ENCODE measurements at regions not wholly inside any gene's neighbourhood (a gene's known extent, or its start where the extent isn't known, plus 50 kb on each side); places are given as distances from the start of the nearest gene placed in this dataset.

GRCh38 chr17:5931616-5932015, 138.6 kb upstream of the WSCD1 start:
- no peak overlapping the region for H3K4me3 ChIP-seq
- H3K36me3 ChIP-seq, result no peaks in the 10 kb centered on the region
- intact Hi-C loops (cut with DNase I), result no loop called here
- no peak overlapping the region for H3K27ac ChIP-seq
- no peak for DNase-seq (ENCODE audit: extremely low spot score in 2 of 2)
- no peaks in the 10 kb centered on the region for H3K27me3 ChIP-seq
- H3K4me1 ChIP-seq, result no peaks in the 10 kb centered on the region
- TF ChIP-seq POLR2AphosphoS5 (IDR thresholded peaks at IDR 0.05; ENCODE audit: insufficient read depth in 1 of 2, low read depth in 1 of 2), result no peak
- no peak for TF ChIP-seq CTCF (IDR thresholded peaks at IDR 0.05)
- no peak for TF ChIP-seq POLR2A (IDR thresholded peaks at IDR 0.05)
- no peaks in the 10 kb centered on the region for H3K9me3 ChIP-seq

GRCh38 chr17:5933430-5933829, 136.7 kb upstream of the WSCD1 start:
- DNase-seq (ENCODE audit: extremely low spot score in 2 of 2), result no peak
- intact Hi-C loops (cut with DNase I), result no loop called here
- no peaks in the 10 kb centered on the region for H3K36me3 ChIP-seq
- no peaks in the 10 kb centered on the region for H3K4me1 ChIP-seq
- H3K27ac ChIP-seq, result no peak overlapping the region
- no peaks in the 10 kb centered on the region for H3K27me3 ChIP-seq
- no peak overlapping the region for H3K4me3 ChIP-seq
- no peaks in the 10 kb centered on the region for H3K9me3 ChIP-seq
- TF ChIP-seq CTCF (IDR thresholded peaks at IDR 0.05) (no peak), POLR2A (IDR thresholded peaks at IDR 0.05) (no peak), POLR2AphosphoS5 (IDR thresholded peaks at IDR 0.05; ENCODE audit: insufficient read depth in 1 of 2, low read depth in 1 of 2) (no peak)

GRCh38 chr17:5941258-5941657, 128.9 kb upstream of the WSCD1 start:
- H3K4me1 ChIP-seq, result no peaks in the 10 kb centered on the region
- intact Hi-C loops (cut with DNase I), result no loop called here
- no peak overlapping the region for H3K4me3 ChIP-seq
- H3K9me3 ChIP-seq, result no peaks in the 10 kb centered on the region
- no peak overlapping the region for H3K27ac ChIP-seq
- H3K36me3 ChIP-seq, result no peaks in the 10 kb centered on the region
- no peak for DNase-seq (ENCODE audit: extremely low spot score in 2 of 2)
- TF ChIP-seq POLR2A (IDR thresholded peaks at IDR 0.05) (no peak), POLR2AphosphoS5 (IDR thresholded peaks at IDR 0.05; ENCODE audit: insufficient read depth in 1 of 2, low read depth in 1 of 2) (no peak), CTCF (IDR thresholded peaks at IDR 0.05) (no peak)
- H3K27me3 ChIP-seq, result no peaks in the 10 kb centered on the region

GRCh38 chr17:5942687-5943086, 127.5 kb upstream of the WSCD1 start:
- H3K9me3 ChIP-seq, result no peaks in the 10 kb centered on the region
- H3K4me3 ChIP-seq, result no peak overlapping the region
- DNase-seq (ENCODE audit: extremely low spot score in 2 of 2), result no peak
- no peaks in the 10 kb centered on the region for H3K27me3 ChIP-seq
- TF ChIP-seq CTCF (IDR thresholded peaks at IDR 0.05) (no peak), POLR2AphosphoS5 (IDR thresholded peaks at IDR 0.05; ENCODE audit: insufficient read depth in 1 of 2, low read depth in 1 of 2) (no peak), POLR2A (IDR thresholded peaks at IDR 0.05) (no peak)
- no peaks in the 10 kb centered on the region for H3K36me3 ChIP-seq
- intact Hi-C loops (cut with DNase I), result no loop called here
- no peaks in the 10 kb centered on the region for H3K4me1 ChIP-seq
- no peak overlapping the region for H3K27ac ChIP-seq

GRCh38 chr17:5943232-5943631, 126.9 kb upstream of the WSCD1 start:
- DNase-seq (ENCODE audit: extremely low spot score in 2 of 2), result no peak
- Histone ChIP-seq H3K36me3 (no peaks in the 10 kb centered on the region), H3K9me3 (no peaks in the 10 kb centered on the region), H3K4me1 (no peaks in the 10 kb centered on the region), H3K27me3 (no peaks in the 10 kb centered on the region), H3K4me3 (no peak overlapping the region), H3K27ac (no peak overlapping the region)
- intact Hi-C loops (cut with DNase I), result no loop called here
- TF ChIP-seq CTCF (IDR thresholded peaks at IDR 0.05) (no peak), POLR2A (IDR thresholded peaks at IDR 0.05) (no peak), POLR2AphosphoS5 (IDR thresholded peaks at IDR 0.05; ENCODE audit: insufficient read depth in 1 of 2, low read depth in 1 of 2) (no peak)
